ENCODE measurements at regions not wholly inside any gene's neighbourhood (a gene's known extent, or its start where the extent isn't known, plus 50 kb on each side); places are given as distances from the start of the nearest gene placed in this dataset.

DNA sequence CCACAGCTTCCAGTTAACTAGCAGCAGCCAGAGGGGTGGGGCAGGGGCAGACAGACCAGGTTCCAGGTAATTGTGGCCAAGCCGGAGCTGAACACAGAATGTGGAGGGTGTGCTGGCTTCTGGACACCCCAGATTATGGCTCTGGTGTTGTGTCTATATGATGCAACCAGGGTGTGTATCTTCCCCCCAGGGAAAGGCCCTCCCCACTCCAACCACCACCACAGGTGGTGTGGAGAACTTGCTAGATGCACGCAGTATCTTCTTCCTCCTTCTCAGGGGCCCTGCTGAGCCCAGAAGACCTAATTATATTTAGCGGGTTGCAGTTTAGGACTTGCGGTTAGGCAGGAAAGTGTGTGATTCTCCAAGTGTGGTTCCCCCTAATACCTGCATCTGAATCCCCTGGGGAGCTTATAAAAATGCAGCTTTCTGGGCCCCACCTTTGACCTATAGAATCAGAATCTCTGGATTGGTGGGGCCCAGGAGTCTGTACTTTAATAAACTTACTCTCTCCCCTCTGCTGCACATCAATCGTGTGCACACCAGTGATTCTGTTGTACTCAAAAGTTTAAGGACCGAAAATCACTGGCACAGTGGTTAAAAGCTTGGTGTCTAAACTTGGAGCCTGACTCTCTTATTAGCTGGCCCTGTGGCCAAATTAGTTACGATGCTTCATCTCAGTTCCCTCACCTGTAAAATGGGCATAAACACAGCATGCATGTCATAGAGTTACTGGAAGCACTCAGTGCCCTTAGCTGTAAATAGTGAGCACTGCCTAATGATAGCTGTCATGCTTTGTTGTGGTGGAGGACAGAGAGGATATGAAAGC lies 379.1 kb upstream of the PROK2 start:
- peak; percentile 57; the same call in 1 of the 2 replicates for TF ChIP-seq POLR2A (IDR thresholded peaks at IDR 0.05; ENCODE audit: low read depth, low read length)
- TF ChIP-seq POLR2AphosphoS5 (IDR thresholded peaks at IDR 0.05; ENCODE audit: low read depth, low read length), result peak; percentile 28; the same call in 1 of the 2 replicates
- peak; percentile 22; the same call in 1 of the 2 replicates for TF ChIP-seq TAF1 (IDR thresholded peaks at IDR 0.05; ENCODE audit: borderline replicate concordance, low read depth, low read length)
